ENCODE measurements at regions not wholly inside any gene's neighbourhood (a gene's known extent, or its start where the extent isn't known, plus 50 kb on each side); places are given as distances from the start of the nearest gene placed in this dataset.
"Not testable (repeated sequence)": the region's sequence is repeated elsewhere in the genome, so short reads cannot be mapped to it uniquely, and the experiment has no call there.

- DNase-seq, result peak; percentile 1
These were observed 599.0 kb upstream of the TPK1 start for GRCh38 chr7:145434811-145435210.

GRCh38 chr7:145431834-145432233 is 596.0 kb upstream of the TPK1 start:
- no peak for DNase-seq

GRCh38 chr7:145418481-145418880 is 582.6 kb upstream of the TPK1 start:
- DNase-seq, result not testable (repeated sequence)

GRCh38 chr7:145411066-145411465 is 575.2 kb upstream of the TPK1 start:
- DNase-seq, result no peak

GRCh38 chr7:145398758-145399157 is 562.9 kb upstream of the TPK1 start:
- DNase-seq, result peak; percentile 94

- DNase-seq, result no peak
These were observed 558.3 kb upstream of the TPK1 start for GRCh38 chr7:145394126-145394525.

- no peak for DNase-seq
These were observed 546.9 kb upstream of the TPK1 start for GRCh38 chr7:145382762-145383161.

- no peak for DNase-seq
These were observed 542.3 kb upstream of the TPK1 start for GRCh38 chr7:145378197-145378596.

GRCh38 chr7:145360511-145361100 is 524.8 kb upstream of the TPK1 start:
- DNase-seq, result no peak

GRCh38 chr7:145350334-145350733 is 514.5 kb upstream of the TPK1 start:
- DNase-seq, result no peak

GRCh38 chr7:145349452-145349851 is 513.6 kb upstream of the TPK1 start:
- DNase-seq, result not testable (repeated sequence)

GRCh38 chr7:145347271-145347670 is 511.4 kb upstream of the TPK1 start:
- DNase-seq, result no peak

GRCh38 chr7:145339319-145339718 is 503.5 kb upstream of the TPK1 start:
- DNase-seq, result no peak

- no peak for DNase-seq
These were observed 495.7 kb upstream of the TPK1 start for GRCh38 chr7:145331522-145331921.

GRCh38 chr7:145331076-145331475 is 495.2 kb upstream of the TPK1 start:
- DNase-seq, result no peak

GRCh38 chr7:145327646-145328045 is 491.8 kb upstream of the TPK1 start:
- DNase-seq, result no peak

- DNase-seq, result no peak
These were observed 488.2 kb upstream of the TPK1 start for GRCh38 chr7:145324081-145324480.

- DNase-seq, result no peak
These were observed 477.7 kb upstream of the TPK1 start for GRCh38 chr7:145313551-145313950.

- no peak for DNase-seq
These were observed 457.9 kb upstream of the TPK1 start for GRCh38 chr7:145293754-145294153.

- no peak for DNase-seq
These were observed 457.4 kb upstream of the TPK1 start for GRCh38 chr7:145293228-145293701.

- DNase-seq, result no peak
These were observed 453.5 kb upstream of the TPK1 start for GRCh38 chr7:145289384-145289783.

GRCh38 chr7:145276118-145276517 is 440.3 kb upstream of the TPK1 start:
- DNase-seq, result no peak

GRCh38 chr7:145269418-145270161 is 433.7 kb upstream of the TPK1 start:
- no peak for DNase-seq

- DNase-seq, result no peak
These were observed 429.3 kb upstream of the TPK1 start for GRCh38 chr7:145265180-145265579.

All from fibroblast of skin of back (primary cell).